Fibroblast of skin of right quadriceps (primary cell): ENCODE measurements at regions not wholly inside any gene's neighbourhood (a gene's known extent, or its start where the extent isn't known, plus 50 kb on each side); places are given as distances from the start of the nearest gene placed in this dataset.
A peak's percentile ranks its signal among the peaks of the same experiment; 100 is the strongest.
"Not testable (repeated sequence)": the region's sequence is repeated elsewhere in the genome, so short reads cannot be mapped to it uniquely, and the experiment has no call there.

Experiments used
- DNase-seq: peaks from one replicate; pipeline ENCODE4 v3.0.0-alpha.2; 2013

GRCh38 chr1:168419736-168420135, 124.1 kb downstream of the XCL2 start:
- peak; percentile 49 for DNase-seq

- DNase-seq = no peak
These were observed 127.6 kb downstream of the XCL2 start for GRCh38 chr1:168416220-168416619.

- no peak for DNase-seq
These were observed 128.9 kb downstream of the XCL2 start for GRCh38 chr1:168414914-168415313.

GRCh38 chr1:168410464-168410863, 129.8 kb downstream of the TBX19 start:
- no peak for DNase-seq

GRCh38 chr1:168408884-168409283, 128.2 kb downstream of the TBX19 start:
- DNase-seq = peak; percentile 16

GRCh38 chr1:168408539-168408865, 127.8 kb downstream of the TBX19 start:
- no peak for DNase-seq

GRCh38 chr1:168407832-168408538, 127.3 kb downstream of the TBX19 start:
- no peak for DNase-seq

GRCh38 chr1:168405906-168406549, 125.4 kb downstream of the TBX19 start:
- DNase-seq = no peak

GRCh38 chr1:168403140-168403539, 122.5 kb downstream of the TBX19 start:
- no peak for DNase-seq

- not testable (repeated sequence) for DNase-seq
These were observed 121.8 kb downstream of the TBX19 start for GRCh38 chr1:168402466-168402865.

GRCh38 chr1:168401341-168401740, 120.7 kb downstream of the TBX19 start:
- no peak for DNase-seq

- DNase-seq = no peak
These were observed 119.5 kb downstream of the TBX19 start for GRCh38 chr1:168400139-168400538.

GRCh38 chr1:168397806-168398205, 117.1 kb downstream of the TBX19 start:
- no peak for DNase-seq

- DNase-seq = no peak
These were observed 116.4 kb downstream of the TBX19 start for GRCh38 chr1:168396940-168397684.

GRCh38 chr1:168396508-168396907, 115.8 kb downstream of the TBX19 start:
- DNase-seq = no peak

GRCh38 chr1:168394858-168395257, 114.2 kb downstream of the TBX19 start:
- no peak for DNase-seq

GRCh38 chr1:168392958-168393549, 112.4 kb downstream of the TBX19 start:
- no peak for DNase-seq

- DNase-seq = no peak
These were observed 111.4 kb downstream of the TBX19 start for GRCh38 chr1:168391851-168392681.

GRCh38 chr1:168390271-168390670, 109.6 kb downstream of the TBX19 start:
- no peak for DNase-seq

GRCh38 chr1:168387781-168388760, 107.4 kb downstream of the TBX19 start:
- DNase-seq = no peak

GRCh38 chr1:168386949-168387586, 106.4 kb downstream of the TBX19 start:
- no peak for DNase-seq
